ENCODE measurements at regions not wholly inside any gene's neighbourhood (a gene's known extent, or its start where the extent isn't known, plus 50 kb on each side); places are given as distances from the start of the nearest gene placed in this dataset.
A peak's percentile ranks its signal among the peaks of the same experiment; 100 is the strongest.

- ChIA-PET POLR2A (no interaction called here), CTCF (no interaction called here)
- TF ChIP-seq ZSCAN20 (CRISPR knock-in tag; IDR thresholded peaks at IDR 0.05) (no peak), HES2 (IDR thresholded peaks at IDR 0.05) (no peak), CBX8 (IDR thresholded peaks at IDR 0.05) (no peak)
- FAIRE-seq (no peak), DNase-seq (ENCODE audit: low read depth in 1 of 2, low spot score in 1 of 2) (no peak), ATAC-seq (no peak)
- no peak overlapping the region for H3K4me3 ChIP-seq
- H3K27ac ChIP-seq: peak overlapping the region in 1 of 2 experiments; percentile 60; a peak in 3 of 6 replicates
- peaks cover 7% of the 10 kb centered on the region; the same call in 2 of the 3 replicates for H3K4me1 ChIP-seq
- H3K4me2 ChIP-seq: no peak overlapping the region
- 55% methylated on average over 3 of the region's 6 CpGs for WGBS (ENCODE audit: missing lambda C conversion rate)
- H3K9me3 ChIP-seq: no peaks in the 10 kb centered on the region
Observed at GRCh38 chr2:235325151-235325550, 168.7 kb upstream of the AGAP1 start.

- no peak for TF ChIP-seq EHF (CRISPR knock-in tag; IDR thresholded peaks at IDR 0.05)
- TF ChIP-seq ATOH8 (CRISPR knock-in tag; IDR thresholded peaks at IDR 0.05; ENCODE audit: low read depth): no peak
- TF ChIP-seq HMGXB4 (CRISPR knock-in tag; IDR thresholded peaks at IDR 0.05; ENCODE audit: borderline replicate concordance): no peak
- no peak for TF ChIP-seq RCOR1 (IDR thresholded peaks at IDR 0.05; ENCODE audit: low read depth, low read length)
- no peak for TF ChIP-seq NR3C1 (IDR thresholded peaks at IDR 0.05)
- TF ChIP-seq RAD21 (conservative IDR thresholded peaks at IDR 0.05 in 1 of 2, IDR thresholded peaks at IDR 0.05 in 1 of 2): no peak
- no peak for TF ChIP-seq SMC3 (IDR thresholded peaks at IDR 0.05)
- TF ChIP-seq REST (IDR thresholded peaks at IDR 0.05): no peak
- no peak for TF ChIP-seq PHF8 (IDR thresholded peaks at IDR 0.05; ENCODE audit: borderline replicate concordance, low read depth)
- TF ChIP-seq POLR2AphosphoS2 (conservative IDR thresholded peaks at IDR 0.05; ENCODE audit: low read length): no peak
- no peak for TF ChIP-seq JUN (IDR thresholded peaks at IDR 0.05)
- no peak for TF ChIP-seq EP300 (IDR thresholded peaks at IDR 0.05)
- no peak for TF ChIP-seq CHD2 (IDR thresholded peaks at IDR 0.05; ENCODE audit: low read length, partially characterized antibody)
- no peak for TF ChIP-seq ZFP36 (IDR thresholded peaks at IDR 0.05; ENCODE audit: borderline replicate concordance, partially characterized antibody)
- TF ChIP-seq MAX (IDR thresholded peaks at IDR 0.05): no peak
- TF ChIP-seq RFX5 (IDR thresholded peaks at IDR 0.05): no peak
- no peak for TF ChIP-seq HEYL (CRISPR knock-in tag; IDR thresholded peaks at IDR 0.05)
- CTCF ChIA-PET: interaction anchor here (1.0 kb wide), 1 partner anchor 417 kb away, joined by 4 read pairs; no protein-coding TSS in a partner anchor
- WGBS (ENCODE audit: missing lambda C conversion rate): 100% methylated on average over 1 of the region's 1 CpG
- DNase-seq (ENCODE audit: low read depth in 1 of 2, low spot score in 1 of 2) (no peak), FAIRE-seq (no peak), ATAC-seq (no peak)
- Histone ChIP-seq H3K4me2 (no peak overlapping the region), H3K4me1 (peaks cover 42% of the 10 kb centered on the region), H3K4me3 (no peak overlapping the region), H3K9me3 (peaks cover 2% of the 10 kb centered on the region; the same call in 1 of the 3 replicates), H3K27ac (peak overlapping the region; percentile 71 to 77; a peak in 5 of 6 replicates)
- POLR2A ChIA-PET: no interaction called here
Observed at GRCh38 chr2:235328991-235329390, 164.9 kb upstream of the AGAP1 start.
